Body of pancreas (tissue), 4 donors: ENCODE measurements at regions not wholly inside any gene's neighbourhood (a gene's known extent, or its start where the extent isn't known, plus 50 kb on each side); places are given as distances from the start of the nearest gene placed in this dataset.

Experiments
- POLR2A ChIP-seq, 3 donors: fragments of 450-650 bp; IDR thresholded peaks; one replicate each; pipeline ENCODE4 v1.6.1; 2016; ENCODE audit warnings: antibody characterized with exemption in 3 of 3, mild to moderate bottlenecking in 2 of 3
- TF ChIP-seq, protein P1 (sequence below), 7 experiments: fragments of 450-650 bp in 4 of 7; fragments of 200-600 bp in 3 of 7; sonication (generic) in 3 of 7; IDR thresholded peaks; one replicate each; pipeline ENCODE4 v1.5.1; 2016 to 2019; ENCODE audit warnings: antibody characterized with exemption in 7 of 7

DNA sequence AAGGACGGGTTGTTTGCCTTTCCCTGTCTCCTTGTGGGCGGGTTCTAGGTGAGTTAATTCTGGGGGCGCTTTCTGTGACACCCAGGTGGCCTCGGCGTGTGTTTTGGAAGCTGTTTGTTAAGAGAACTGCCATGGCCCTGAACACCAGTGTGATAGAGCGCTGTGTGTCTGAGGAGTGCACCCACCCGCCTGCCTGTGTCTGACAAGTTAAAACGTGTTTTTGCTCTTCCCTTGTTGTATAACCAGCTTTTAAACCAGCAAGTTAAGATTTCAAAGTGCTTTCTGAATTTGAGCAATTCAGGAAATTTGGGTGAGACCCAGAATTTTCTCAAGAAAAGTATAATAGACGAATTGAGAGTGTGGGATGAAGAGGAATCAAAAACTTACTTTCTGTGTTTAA, 55.2 kb upstream of the HGFAC start:
- TF ChIP-seq POLR2A (IDR thresholded peaks at IDR 0.05) = no peak
- TF ChIP-seq, protein P1, sequence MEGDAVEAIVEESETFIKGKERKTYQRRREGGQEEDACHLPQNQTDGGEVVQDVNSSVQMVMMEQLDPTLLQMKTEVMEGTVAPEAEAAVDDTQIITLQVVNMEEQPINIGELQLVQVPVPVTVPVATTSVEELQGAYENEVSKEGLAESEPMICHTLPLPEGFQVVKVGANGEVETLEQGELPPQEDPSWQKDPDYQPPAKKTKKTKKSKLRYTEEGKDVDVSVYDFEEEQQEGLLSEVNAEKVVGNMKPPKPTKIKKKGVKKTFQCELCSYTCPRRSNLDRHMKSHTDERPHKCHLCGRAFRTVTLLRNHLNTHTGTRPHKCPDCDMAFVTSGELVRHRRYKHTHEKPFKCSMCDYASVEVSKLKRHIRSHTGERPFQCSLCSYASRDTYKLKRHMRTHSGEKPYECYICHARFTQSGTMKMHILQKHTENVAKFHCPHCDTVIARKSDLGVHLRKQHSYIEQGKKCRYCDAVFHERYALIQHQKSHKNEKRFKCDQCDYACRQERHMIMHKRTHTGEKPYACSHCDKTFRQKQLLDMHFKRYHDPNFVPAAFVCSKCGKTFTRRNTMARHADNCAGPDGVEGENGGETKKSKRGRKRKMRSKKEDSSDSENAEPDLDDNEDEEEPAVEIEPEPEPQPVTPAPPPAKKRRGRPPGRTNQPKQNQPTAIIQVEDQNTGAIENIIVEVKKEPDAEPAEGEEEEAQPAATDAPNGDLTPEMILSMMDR (IDR thresholded peaks at IDR 0.05) = no peak
